ENCODE measurements at regions not wholly inside any gene's neighbourhood (a gene's known extent, or its start where the extent isn't known, plus 50 kb on each side); places are given as distances from the start of the nearest gene placed in this dataset.

GRCh38 chr3:76456322-76456721 lies 583.6 kb upstream of the ROBO2 start:
- Histone ChIP-seq H3K27me3 (ENCODE audit: control insufficient read depth, insufficient read depth, low read length) (no peaks in the 10 kb centered on the region), H3K4me2 (ENCODE audit: low read length) (no peak overlapping the region), H3K36me3 (ENCODE audit: insufficient read depth, low read length) (no peaks in the 10 kb centered on the region), H3K9ac (ENCODE audit: low read depth, low read length) (no peak overlapping the region), H3K9me3 (replicated peaks; ENCODE audit: low read length) (peaks cover 3% of the 10 kb centered on the region), H3K4me1 (ENCODE audit: control insufficient read depth, insufficient read depth, low read length) (no peaks in the 10 kb centered on the region), H3K4me3 (ENCODE audit: low read length) (no peak overlapping the region)

GRCh38 chr3:76463501-76463900 lies 576.4 kb upstream of the ROBO2 start:
- Histone ChIP-seq H3K4me1 (ENCODE audit: control insufficient read depth, insufficient read depth, low read length) (no peaks in the 10 kb centered on the region), H3K4me2 (ENCODE audit: low read length) (no peak overlapping the region), H3K9ac (ENCODE audit: low read depth, low read length) (no peak overlapping the region), H3K36me3 (ENCODE audit: insufficient read depth, low read length) (no peaks in the 10 kb centered on the region), H3K9me3 (replicated peaks; ENCODE audit: low read length) (peaks cover 5% of the 10 kb centered on the region), H3K27me3 (ENCODE audit: control insufficient read depth, insufficient read depth, low read length) (no peaks in the 10 kb centered on the region), H3K4me3 (ENCODE audit: low read length) (no peak overlapping the region)

GRCh38 chr3:76470285-76470684 lies 569.6 kb upstream of the ROBO2 start:
- Histone ChIP-seq H3K27me3 (ENCODE audit: control insufficient read depth, insufficient read depth, low read length) (no peaks in the 10 kb centered on the region), H3K9me3 (replicated peaks; ENCODE audit: low read length) (peaks cover 12% of the 10 kb centered on the region), H3K4me3 (ENCODE audit: low read length) (no peak overlapping the region), H3K36me3 (ENCODE audit: insufficient read depth, low read length) (no peaks in the 10 kb centered on the region), H3K4me2 (ENCODE audit: low read length) (no peak overlapping the region), H3K9ac (ENCODE audit: low read depth, low read length) (no peak overlapping the region), H3K4me1 (ENCODE audit: control insufficient read depth, insufficient read depth, low read length) (no peaks in the 10 kb centered on the region)

- H3K9ac ChIP-seq (ENCODE audit: low read depth, low read length) = no peak overlapping the region
- H3K4me1 ChIP-seq (ENCODE audit: control insufficient read depth, insufficient read depth, low read length) = no peaks in the 10 kb centered on the region
- H3K36me3 ChIP-seq (ENCODE audit: insufficient read depth, low read length) = no peaks in the 10 kb centered on the region
- no peaks in the 10 kb centered on the region for H3K27me3 ChIP-seq (ENCODE audit: control insufficient read depth, insufficient read depth, low read length)
- H3K4me3 ChIP-seq (ENCODE audit: low read length) = no peak overlapping the region
- peaks cover 10% of the 10 kb centered on the region for H3K9me3 ChIP-seq (replicated peaks; ENCODE audit: low read length)
- H3K4me2 ChIP-seq (ENCODE audit: low read length) = no peak overlapping the region
These were observed 565.3 kb upstream of the ROBO2 start for GRCh38 chr3:76474632-76475031.

GRCh38 chr3:76479161-76479650 lies 560.7 kb upstream of the ROBO2 start:
- Histone ChIP-seq H3K4me2 (ENCODE audit: low read length) (no peak overlapping the region), H3K27me3 (ENCODE audit: control insufficient read depth, insufficient read depth, low read length) (no peaks in the 10 kb centered on the region), H3K4me3 (ENCODE audit: low read length) (no peak overlapping the region), H3K9me3 (replicated peaks; ENCODE audit: low read length) (peaks cover 13% of the 10 kb centered on the region), H3K9ac (ENCODE audit: low read depth, low read length) (no peak overlapping the region), H3K36me3 (ENCODE audit: insufficient read depth, low read length) (no peaks in the 10 kb centered on the region), H3K4me1 (ENCODE audit: control insufficient read depth, insufficient read depth, low read length) (no peaks in the 10 kb centered on the region)

- no peaks in the 10 kb centered on the region for H3K4me1 ChIP-seq (ENCODE audit: control insufficient read depth, insufficient read depth, low read length)
- no peaks in the 10 kb centered on the region for H3K36me3 ChIP-seq (ENCODE audit: insufficient read depth, low read length)
- H3K9me3 ChIP-seq (replicated peaks; ENCODE audit: low read length) = peaks cover 2% of the 10 kb centered on the region
- no peaks in the 10 kb centered on the region for H3K27me3 ChIP-seq (ENCODE audit: control insufficient read depth, insufficient read depth, low read length)
- no peak overlapping the region for H3K4me3 ChIP-seq (ENCODE audit: low read length)
- no peak overlapping the region for H3K4me2 ChIP-seq (ENCODE audit: low read length)
- H3K9ac ChIP-seq (ENCODE audit: low read depth, low read length) = no peak overlapping the region
These were observed 557.4 kb upstream of the ROBO2 start for GRCh38 chr3:76482510-76482909.

GRCh38 chr3:76487446-76487845 lies 552.5 kb upstream of the ROBO2 start:
- H3K27me3 ChIP-seq (ENCODE audit: control insufficient read depth, insufficient read depth, low read length) = no peaks in the 10 kb centered on the region
- no peak overlapping the region for H3K4me3 ChIP-seq (ENCODE audit: low read length)
- H3K4me1 ChIP-seq (ENCODE audit: control insufficient read depth, insufficient read depth, low read length) = no peaks in the 10 kb centered on the region
- no peaks in the 10 kb centered on the region for H3K36me3 ChIP-seq (ENCODE audit: insufficient read depth, low read length)
- H3K9ac ChIP-seq (ENCODE audit: low read depth, low read length) = no peak overlapping the region
- peaks cover 6% of the 10 kb centered on the region for H3K9me3 ChIP-seq (replicated peaks; ENCODE audit: low read length)
- H3K4me2 ChIP-seq (ENCODE audit: low read length) = no peak overlapping the region

GRCh38 chr3:76490064-76490463 lies 549.8 kb upstream of the ROBO2 start:
- no peak overlapping the region for H3K4me2 ChIP-seq (ENCODE audit: low read length)
- H3K36me3 ChIP-seq (ENCODE audit: insufficient read depth, low read length) = no peaks in the 10 kb centered on the region
- H3K4me3 ChIP-seq (ENCODE audit: low read length) = no peak overlapping the region
- H3K9me3 ChIP-seq (replicated peaks; ENCODE audit: low read length) = peaks cover 4% of the 10 kb centered on the region
- no peaks in the 10 kb centered on the region for H3K27me3 ChIP-seq (ENCODE audit: control insufficient read depth, insufficient read depth, low read length)
- H3K9ac ChIP-seq (ENCODE audit: low read depth, low read length) = no peak overlapping the region
- no peaks in the 10 kb centered on the region for H3K4me1 ChIP-seq (ENCODE audit: control insufficient read depth, insufficient read depth, low read length)

- no peak overlapping the region for H3K4me2 ChIP-seq (ENCODE audit: low read length)
- H3K4me1 ChIP-seq (ENCODE audit: control insufficient read depth, insufficient read depth, low read length) = no peaks in the 10 kb centered on the region
- no peak overlapping the region for H3K9ac ChIP-seq (ENCODE audit: low read depth, low read length)
- H3K4me3 ChIP-seq (ENCODE audit: low read length) = no peak overlapping the region
- no peaks in the 10 kb centered on the region for H3K27me3 ChIP-seq (ENCODE audit: control insufficient read depth, insufficient read depth, low read length)
- peaks cover 5% of the 10 kb centered on the region for H3K9me3 ChIP-seq (replicated peaks; ENCODE audit: low read length)
- no peaks in the 10 kb centered on the region for H3K36me3 ChIP-seq (ENCODE audit: insufficient read depth, low read length)
These were observed 544.7 kb upstream of the ROBO2 start for GRCh38 chr3:76495216-76495615.

- no peaks in the 10 kb centered on the region for H3K36me3 ChIP-seq (ENCODE audit: insufficient read depth, low read length)
- H3K4me2 ChIP-seq (ENCODE audit: low read length) = no peak overlapping the region
- peaks cover 5% of the 10 kb centered on the region for H3K9me3 ChIP-seq (replicated peaks; ENCODE audit: low read length)
- no peaks in the 10 kb centered on the region for H3K27me3 ChIP-seq (ENCODE audit: control insufficient read depth, insufficient read depth, low read length)
- no peaks in the 10 kb centered on the region for H3K4me1 ChIP-seq (ENCODE audit: control insufficient read depth, insufficient read depth, low read length)
- H3K4me3 ChIP-seq (ENCODE audit: low read length) = no peak overlapping the region
- H3K9ac ChIP-seq (ENCODE audit: low read depth, low read length) = no peak overlapping the region
These were observed 542.3 kb upstream of the ROBO2 start for GRCh38 chr3:76497636-76498035.

GRCh38 chr3:76500746-76501275 lies 539.1 kb upstream of the ROBO2 start:
- Histone ChIP-seq H3K4me1 (ENCODE audit: control insufficient read depth, insufficient read depth, low read length) (no peaks in the 10 kb centered on the region), H3K4me2 (ENCODE audit: low read length) (no peak overlapping the region), H3K9ac (ENCODE audit: low read depth, low read length) (no peak overlapping the region), H3K27me3 (ENCODE audit: control insufficient read depth, insufficient read depth, low read length) (no peaks in the 10 kb centered on the region), H3K36me3 (ENCODE audit: insufficient read depth, low read length) (no peaks in the 10 kb centered on the region), H3K9me3 (replicated peaks; ENCODE audit: low read length) (peaks cover 5% of the 10 kb centered on the region), H3K4me3 (ENCODE audit: low read length) (no peak overlapping the region)

GRCh38 chr3:76501315-76501714 lies 538.6 kb upstream of the ROBO2 start:
- Histone ChIP-seq H3K4me3 (ENCODE audit: low read length) (no peak overlapping the region), H3K4me1 (ENCODE audit: control insufficient read depth, insufficient read depth, low read length) (no peaks in the 10 kb centered on the region), H3K9me3 (replicated peaks; ENCODE audit: low read length) (peaks cover 5% of the 10 kb centered on the region), H3K36me3 (ENCODE audit: insufficient read depth, low read length) (no peaks in the 10 kb centered on the region), H3K4me2 (ENCODE audit: low read length) (no peak overlapping the region), H3K27me3 (ENCODE audit: control insufficient read depth, insufficient read depth, low read length) (no peaks in the 10 kb centered on the region), H3K9ac (ENCODE audit: low read depth, low read length) (no peak overlapping the region)
